ENCODE measurements at regions not wholly inside any gene's neighbourhood (a gene's known extent, or its start where the extent isn't known, plus 50 kb on each side); places are given as distances from the start of the nearest gene placed in this dataset.
"Not testable (repeated sequence)": the region's sequence is repeated elsewhere in the genome, so short reads cannot be mapped to it uniquely, and the experiment has no call there.

GRCh38 chr4:138367942-138368341, 125.8 kb upstream of the SLC7A11 start:
- H3K27me3 Mint-ChIP-seq (ENCODE audit: insufficient read depth, unreplicated experiment): no peaks in the 10 kb centered on the region
- H3K36me3 Mint-ChIP-seq (ENCODE audit: insufficient read depth, unreplicated experiment): no peaks in the 10 kb centered on the region
- BruUV-seq (replicated peaks): no TSS peak
- TF ChIP-seq CTCF (IDR thresholded peaks at IDR 0.05; ENCODE audit: unreplicated experiment): no peak
- no peak for DNase-seq (ENCODE audit: unreplicated experiment)
- no peak overlapping the region for H3K27ac Mint-ChIP-seq (ENCODE audit: low read depth, unreplicated experiment)
- no peak overlapping the region for H3K4me3 Mint-ChIP-seq (ENCODE audit: unreplicated experiment)
- no peaks in the 10 kb centered on the region for H3K9me3 Mint-ChIP-seq (ENCODE audit: unreplicated experiment)
- POLR2A ChIA-PET: interaction anchor here (0.9 kb wide), 1 partner anchor 106 kb away, joined by 3 read pairs; no protein-coding TSS in a partner anchor
- no peaks in the 10 kb centered on the region for H3K4me1 Mint-ChIP-seq (ENCODE audit: insufficient read depth, unreplicated experiment)
- intact Hi-C loops (cut with micrococcal nuclease): no loop called here
- CTCF ChIA-PET: interaction anchor here (0.9 kb wide), 1 partner anchor 42 kb away, joined by 3 read pairs; no protein-coding TSS in a partner anchor

DNA sequence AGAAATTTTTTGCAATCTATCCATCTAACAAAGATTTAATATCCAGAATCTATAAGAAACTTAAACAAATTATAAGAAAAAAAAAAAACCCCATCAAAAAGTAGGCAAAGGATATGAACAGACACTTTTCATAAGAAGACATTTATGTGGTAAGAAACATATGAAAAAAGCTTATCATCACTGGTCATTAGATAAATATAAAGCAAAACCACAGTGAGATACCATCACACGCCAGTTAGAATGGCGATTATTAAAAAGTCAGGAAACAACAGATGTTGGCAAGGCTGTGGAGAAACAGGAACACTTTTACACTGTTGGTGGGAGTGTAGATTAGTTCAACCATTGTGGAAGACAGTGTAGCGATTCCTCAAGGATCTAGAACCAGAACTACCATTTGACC, 110.3 kb upstream of the SLC7A11 start:
- H3K9me3 Mint-ChIP-seq (ENCODE audit: unreplicated experiment); H3K27ac Mint-ChIP-seq (ENCODE audit: low read depth, unreplicated experiment); POLR2A ChIA-PET; H3K4me1 Mint-ChIP-seq (ENCODE audit: insufficient read depth, unreplicated experiment); H3K36me3 Mint-ChIP-seq (ENCODE audit: insufficient read depth, unreplicated experiment); H3K4me3 Mint-ChIP-seq (ENCODE audit: unreplicated experiment); intact Hi-C loops (cut with micrococcal nuclease); BruUV-seq (replicated peaks); H3K27me3 Mint-ChIP-seq (ENCODE audit: insufficient read depth, unreplicated experiment); DNase-seq (ENCODE audit: unreplicated experiment); CTCF ChIA-PET: not testable (repeated sequence)

DNA sequence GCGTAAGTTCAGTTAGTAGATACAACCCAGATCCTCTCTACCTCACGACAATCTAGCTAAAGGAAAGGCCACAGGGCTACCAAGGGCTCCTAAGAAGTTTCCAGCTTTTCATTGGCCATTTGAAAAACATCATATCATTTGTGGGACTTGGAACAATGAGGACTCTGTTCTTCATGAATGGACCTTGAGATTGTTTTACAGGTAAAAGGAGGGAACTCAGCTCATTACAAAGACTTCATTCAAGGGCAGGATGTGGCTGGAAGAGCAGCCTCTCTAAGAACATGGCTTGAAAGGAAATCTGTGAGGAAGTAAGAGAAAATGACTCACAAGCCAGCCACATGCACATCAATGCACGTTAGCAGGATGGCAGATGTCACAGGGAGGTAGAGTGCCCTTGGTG, 105.9 kb upstream of the SLC7A11 start:
- Mint-ChIP-seq H3K4me3 (ENCODE audit: unreplicated experiment) (no peak overlapping the region), H3K27me3 (ENCODE audit: insufficient read depth, unreplicated experiment) (no peaks in the 10 kb centered on the region), H3K9me3 (ENCODE audit: unreplicated experiment) (peaks cover 8% of the 10 kb centered on the region), H3K4me1 (ENCODE audit: insufficient read depth, unreplicated experiment) (peaks cover 5% of the 10 kb centered on the region), H3K36me3 (ENCODE audit: insufficient read depth, unreplicated experiment) (no peaks in the 10 kb centered on the region), H3K27ac (ENCODE audit: low read depth, unreplicated experiment) (no peak overlapping the region)
- no TSS peak for BruUV-seq (replicated peaks)
- TF ChIP-seq CTCF (IDR thresholded peaks at IDR 0.05; ENCODE audit: unreplicated experiment): no peak
- ChIA-PET POLR2A (no interaction called here), CTCF (interaction anchor here (0.5 kb wide), 1 partner anchor 574 kb away, joined by 3 read pairs; no protein-coding TSS in a partner anchor)
- no peak for DNase-seq (ENCODE audit: unreplicated experiment)
- intact Hi-C loops (cut with micrococcal nuclease): no loop called here

DNA sequence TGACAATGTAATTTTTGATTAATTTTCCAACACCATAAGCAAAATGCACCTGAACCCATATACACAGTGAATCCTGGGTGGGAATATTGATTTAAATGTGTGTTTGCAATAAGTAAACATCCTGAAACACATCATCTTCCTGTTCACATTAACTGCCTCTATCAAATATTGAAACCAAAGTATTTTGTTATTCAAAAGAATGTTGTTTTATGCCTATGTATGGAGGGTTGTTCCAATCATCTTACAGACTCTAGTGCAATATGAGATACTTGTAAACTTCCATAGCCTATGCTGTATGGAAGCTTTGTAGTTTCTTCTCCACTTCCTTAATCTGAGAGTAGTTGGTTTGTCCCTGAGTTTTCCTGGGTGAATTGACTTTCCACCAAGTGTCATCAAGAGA, 105.4 kb upstream of the SLC7A11 start:
- Mint-ChIP-seq H3K27ac (ENCODE audit: low read depth, unreplicated experiment) (no peak overlapping the region), H3K4me3 (ENCODE audit: unreplicated experiment) (no peak overlapping the region), H3K27me3 (ENCODE audit: insufficient read depth, unreplicated experiment) (no peaks in the 10 kb centered on the region), H3K9me3 (ENCODE audit: unreplicated experiment) (peaks cover 8% of the 10 kb centered on the region), H3K36me3 (ENCODE audit: insufficient read depth, unreplicated experiment) (no peaks in the 10 kb centered on the region), H3K4me1 (ENCODE audit: insufficient read depth, unreplicated experiment) (peaks cover 5% of the 10 kb centered on the region)
- no peak for TF ChIP-seq CTCF (IDR thresholded peaks at IDR 0.05; ENCODE audit: unreplicated experiment)
- CTCF ChIA-PET: no interaction called here
- no TSS peak for BruUV-seq (replicated peaks)
- POLR2A ChIA-PET: interaction anchor here (1.0 kb wide), 1 partner anchor 37 kb away, joined by 3 read pairs; no protein-coding TSS in a partner anchor
- no peak for DNase-seq (ENCODE audit: unreplicated experiment)
- intact Hi-C loops (cut with micrococcal nuclease): no loop called here

GRCh38 chr4:138344851-138345250, 102.7 kb upstream of the SLC7A11 start:
- Mint-ChIP-seq H3K36me3 (ENCODE audit: insufficient read depth, unreplicated experiment) (no peaks in the 10 kb centered on the region), H3K4me1 (ENCODE audit: insufficient read depth, unreplicated experiment) (peaks cover 5% of the 10 kb centered on the region), H3K27me3 (ENCODE audit: insufficient read depth, unreplicated experiment) (no peaks in the 10 kb centered on the region), H3K9me3 (ENCODE audit: unreplicated experiment) (peaks cover 8% of the 10 kb centered on the region), H3K4me3 (ENCODE audit: unreplicated experiment) (no peak overlapping the region), H3K27ac (ENCODE audit: low read depth, unreplicated experiment) (no peak overlapping the region)
- CTCF ChIA-PET: interaction anchor here (0.5 to 0.6 kb wide), 2 partner anchors 12 to 66 kb away, joined by 3 to 5 read pairs; no protein-coding TSS in a partner anchor
- TF ChIP-seq CTCF (IDR thresholded peaks at IDR 0.05; ENCODE audit: unreplicated experiment): no peak
- no peak for DNase-seq (ENCODE audit: unreplicated experiment)
- no TSS peak for BruUV-seq (replicated peaks)
- intact Hi-C loops (cut with micrococcal nuclease): no loop called here
- POLR2A ChIA-PET: interaction anchor here (1.1 kb wide), 1 partner anchor 61 kb away, joined by 3 read pairs; no protein-coding TSS in a partner anchor

Data from MCF 10A (cell line).